ENCODE measurements at regions not wholly inside any gene's neighbourhood (a gene's known extent, or its start where the extent isn't known, plus 50 kb on each side); places are given as distances from the start of the nearest gene placed in this dataset.

- ChIA-PET CTCF (interaction anchor here (0.9 kb wide), 1 partner anchor 23 kb away, joined by 3 read pairs; no protein-coding TSS in a partner anchor), POLR2A (no interaction called here)
- DNase-seq (ENCODE audit: extremely low spot score): no peak
- TF ChIP-seq, protein P1, sequence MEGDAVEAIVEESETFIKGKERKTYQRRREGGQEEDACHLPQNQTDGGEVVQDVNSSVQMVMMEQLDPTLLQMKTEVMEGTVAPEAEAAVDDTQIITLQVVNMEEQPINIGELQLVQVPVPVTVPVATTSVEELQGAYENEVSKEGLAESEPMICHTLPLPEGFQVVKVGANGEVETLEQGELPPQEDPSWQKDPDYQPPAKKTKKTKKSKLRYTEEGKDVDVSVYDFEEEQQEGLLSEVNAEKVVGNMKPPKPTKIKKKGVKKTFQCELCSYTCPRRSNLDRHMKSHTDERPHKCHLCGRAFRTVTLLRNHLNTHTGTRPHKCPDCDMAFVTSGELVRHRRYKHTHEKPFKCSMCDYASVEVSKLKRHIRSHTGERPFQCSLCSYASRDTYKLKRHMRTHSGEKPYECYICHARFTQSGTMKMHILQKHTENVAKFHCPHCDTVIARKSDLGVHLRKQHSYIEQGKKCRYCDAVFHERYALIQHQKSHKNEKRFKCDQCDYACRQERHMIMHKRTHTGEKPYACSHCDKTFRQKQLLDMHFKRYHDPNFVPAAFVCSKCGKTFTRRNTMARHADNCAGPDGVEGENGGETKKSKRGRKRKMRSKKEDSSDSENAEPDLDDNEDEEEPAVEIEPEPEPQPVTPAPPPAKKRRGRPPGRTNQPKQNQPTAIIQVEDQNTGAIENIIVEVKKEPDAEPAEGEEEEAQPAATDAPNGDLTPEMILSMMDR (IDR thresholded peaks at IDR 0.05; ENCODE audit: control extremely low read depth, extremely low read depth, low read depth, missing control alignments): no peak
Observed at GRCh38 chr9:79970146-79970425, 398.3 kb downstream of the TLE4 start.

- POLR2A ChIA-PET: no interaction called here
- CTCF ChIA-PET: interaction anchor here (0.9 kb wide), 1 partner anchor 22 kb away, joined by 3 read pairs; no protein-coding TSS in a partner anchor
- no peak for DNase-seq (ENCODE audit: extremely low spot score)
- TF ChIP-seq, protein P1 (IDR thresholded peaks at IDR 0.05; ENCODE audit: control extremely low read depth, extremely low read depth, low read depth, missing control alignments): no peak
Observed at GRCh38 chr9:79969393-79970145, 397.8 kb downstream of the TLE4 start.

- TF ChIP-seq, protein P1 (IDR thresholded peaks at IDR 0.05; ENCODE audit: control extremely low read depth, extremely low read depth, low read depth, missing control alignments): no peak
- CTCF ChIA-PET: no interaction called here
- no peak for DNase-seq (ENCODE audit: extremely low spot score)
- POLR2A ChIA-PET: no interaction called here
Observed at GRCh38 chr9:79968533-79968932, 396.8 kb downstream of the TLE4 start.

DNA sequence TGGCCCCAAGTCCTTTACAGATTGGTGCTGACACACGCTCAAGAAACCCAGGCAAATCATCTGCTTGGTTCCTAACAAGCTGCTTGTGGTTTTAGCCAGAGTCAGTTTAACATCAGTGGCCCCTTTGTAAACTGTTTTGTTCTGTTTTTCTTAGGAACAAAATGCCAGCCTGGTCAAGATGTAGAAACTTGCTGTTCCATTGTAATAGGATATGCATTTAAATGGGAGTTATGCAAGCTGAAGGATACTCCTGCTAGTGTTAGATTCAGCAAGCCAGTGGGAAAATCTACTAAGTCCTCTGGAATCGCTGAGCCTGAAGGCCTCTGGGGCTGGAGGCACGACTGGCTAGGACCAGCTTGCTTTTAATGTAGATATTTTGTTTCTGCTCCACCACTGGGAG, 391.1 kb downstream of the TLE4 start:
- CTCF ChIA-PET: no interaction called here
- TF ChIP-seq, protein P1 (IDR thresholded peaks at IDR 0.05; ENCODE audit: control extremely low read depth, extremely low read depth, low read depth, missing control alignments): no peak
- no peak for DNase-seq (ENCODE audit: extremely low spot score)
- POLR2A ChIA-PET: no interaction called here

DNA sequence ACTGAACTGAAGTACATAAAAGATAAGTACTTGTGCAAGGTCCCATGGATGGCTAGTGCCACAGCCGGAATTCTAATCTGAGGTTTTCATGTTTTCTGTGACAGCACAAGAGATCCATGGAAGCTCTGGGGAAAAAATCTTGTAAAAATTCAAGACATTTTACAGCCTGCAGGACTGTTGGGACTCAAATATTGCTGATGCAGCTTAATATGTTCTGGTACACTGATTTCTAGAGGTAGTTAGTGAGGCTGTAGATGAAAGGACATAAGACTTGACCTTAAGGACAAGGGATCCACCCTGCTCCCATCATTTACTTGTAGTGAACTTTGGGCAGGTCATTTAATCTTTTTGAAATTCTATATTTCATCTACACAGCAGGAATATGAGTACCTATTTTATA, 390.4 kb downstream of the TLE4 start:
- ChIA-PET POLR2A (no interaction called here), CTCF (no interaction called here)
- TF ChIP-seq, protein P1 (IDR thresholded peaks at IDR 0.05; ENCODE audit: control extremely low read depth, extremely low read depth, low read depth, missing control alignments): no peak
- no peak for DNase-seq (ENCODE audit: extremely low spot score)

- TF ChIP-seq, protein P1 (IDR thresholded peaks at IDR 0.05; ENCODE audit: control extremely low read depth, extremely low read depth, low read depth, missing control alignments): peak; percentile 25
- ChIA-PET CTCF (interaction anchor here (1.3 to 2.1 kb wide), 4 partner anchors 9 to 477 kb away, joined by 3 to 9 read pairs (median 5); no protein-coding TSS in a partner anchor), POLR2A (no interaction called here)
- DNase-seq (ENCODE audit: extremely low spot score): no peak
Observed at GRCh38 chr9:79955300-79955699, 383.5 kb downstream of the TLE4 start.

Measured in GM10248 (cell line).